ENCODE measurements at regions not wholly inside any gene's neighbourhood (a gene's known extent, or its start where the extent isn't known, plus 50 kb on each side); places are given as distances from the start of the nearest gene placed in this dataset.

DNA sequence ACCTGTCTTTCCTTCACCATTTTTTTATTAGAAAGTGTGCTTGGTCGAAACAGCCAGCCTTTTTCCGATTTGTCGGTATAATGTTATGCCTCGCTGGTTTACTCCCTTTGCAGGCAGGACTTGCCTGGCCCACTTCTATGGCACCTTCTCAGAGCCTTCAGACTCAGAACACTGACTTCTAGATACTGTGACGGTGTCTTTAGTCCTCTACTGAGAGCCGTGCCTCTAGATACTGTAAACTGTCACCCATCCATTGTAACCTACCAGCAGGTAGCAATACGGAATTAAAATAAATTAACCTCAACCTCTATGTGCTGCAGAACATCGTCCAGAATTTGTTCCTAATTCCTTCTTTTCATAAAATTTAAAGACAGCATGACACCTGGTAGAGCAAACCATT, 247.7 kb upstream of the TTC14 start:
- no peak for DNase-seq

DNA sequence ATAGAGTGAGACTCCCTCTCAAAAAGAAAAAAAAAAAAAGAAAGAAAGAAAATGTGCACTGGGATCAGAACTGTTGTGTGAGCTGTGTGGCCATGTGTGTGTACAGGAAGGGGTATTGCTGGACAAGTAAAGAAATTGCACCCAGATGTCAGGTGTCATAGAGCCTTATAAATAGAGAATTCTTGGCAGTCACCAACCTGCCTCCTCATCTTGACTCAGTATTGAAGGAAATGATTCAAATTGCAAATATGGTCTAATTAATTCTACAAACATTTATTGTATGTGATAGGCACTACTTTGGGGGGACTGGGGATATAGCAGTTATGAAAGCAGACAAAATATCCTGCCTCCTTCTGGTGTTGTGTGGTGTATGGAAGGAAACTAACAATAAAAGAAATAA, 243.8 kb upstream of the TTC14 start:
- no peak for DNase-seq

DNA sequence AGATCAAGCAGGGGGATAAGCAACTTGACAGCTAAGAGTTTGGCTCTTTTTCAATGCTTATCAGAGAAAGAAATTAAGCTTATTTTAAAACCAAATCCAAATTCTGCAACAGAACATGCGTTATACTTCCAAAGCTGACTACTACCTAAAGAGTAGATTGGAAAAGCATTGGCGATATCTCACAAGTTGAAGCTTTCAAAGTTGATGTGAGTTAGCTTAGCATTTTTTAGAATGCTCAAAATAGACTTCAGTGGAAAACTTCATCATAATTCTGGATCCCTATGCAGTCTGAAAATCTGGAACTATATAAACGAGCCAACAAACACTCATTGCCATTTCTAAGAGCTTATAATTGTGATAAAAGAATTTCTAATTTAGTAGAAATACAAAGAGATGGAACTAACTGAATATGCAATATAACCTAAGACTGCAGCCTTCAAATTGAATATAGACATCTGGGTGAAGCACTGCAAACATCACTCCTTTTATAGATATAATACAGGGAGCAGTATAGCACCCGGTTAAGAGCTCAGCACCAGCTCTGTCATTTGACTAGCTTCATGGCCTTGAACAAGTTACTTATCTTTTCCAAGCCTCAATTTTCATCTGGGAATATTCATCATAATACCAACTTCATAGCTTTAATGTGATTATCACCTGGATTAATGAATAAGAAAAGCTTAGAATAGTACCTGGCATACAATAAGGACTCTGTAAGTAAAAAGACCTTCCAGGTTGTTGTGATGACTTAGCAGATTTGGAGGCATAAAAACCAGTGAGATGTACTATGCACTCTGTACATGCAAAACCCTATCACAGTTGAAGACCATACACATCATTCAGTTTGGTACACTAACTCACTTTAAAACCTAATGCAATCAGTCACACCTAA, 242.7 kb upstream of the TTC14 start:
- DNase-seq, result no peak

DNA sequence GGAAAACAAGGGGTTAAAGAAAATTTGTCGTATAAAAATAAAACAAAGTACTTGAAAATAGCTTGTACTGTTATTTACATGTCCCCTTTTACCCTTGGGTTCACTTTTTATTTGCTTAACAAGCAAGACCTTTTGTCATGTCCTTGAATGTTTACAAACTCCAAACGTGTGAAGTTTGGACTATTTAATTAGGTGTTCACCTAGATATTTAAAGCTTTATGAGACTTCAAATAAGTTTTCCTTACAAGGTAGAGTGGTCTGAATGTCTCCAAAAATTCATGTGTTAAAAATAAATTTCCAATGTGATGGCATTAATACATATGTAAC, 242.0 kb upstream of the TTC14 start:
- DNase-seq, result no peak

DNA sequence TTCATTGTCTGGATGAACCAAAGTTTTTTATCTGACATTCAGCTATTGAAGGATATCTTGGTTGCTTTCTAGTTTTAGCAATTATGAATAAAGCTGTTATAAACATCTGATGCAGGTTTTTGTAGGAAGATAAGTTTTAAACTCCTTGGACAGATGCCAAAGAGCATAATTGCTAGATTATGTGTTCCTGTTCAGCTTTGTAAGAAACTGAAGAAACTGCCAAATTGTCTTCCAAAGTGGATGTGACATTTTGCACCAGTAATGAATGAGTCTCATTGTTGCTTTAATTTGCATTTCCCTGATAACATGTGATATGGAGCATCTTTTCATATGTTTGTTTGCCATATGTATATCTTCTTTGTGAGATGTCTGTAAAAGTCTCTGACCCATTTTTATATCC, 239.9 kb upstream of the TTC14 start:
- no peak for DNase-seq

DNA sequence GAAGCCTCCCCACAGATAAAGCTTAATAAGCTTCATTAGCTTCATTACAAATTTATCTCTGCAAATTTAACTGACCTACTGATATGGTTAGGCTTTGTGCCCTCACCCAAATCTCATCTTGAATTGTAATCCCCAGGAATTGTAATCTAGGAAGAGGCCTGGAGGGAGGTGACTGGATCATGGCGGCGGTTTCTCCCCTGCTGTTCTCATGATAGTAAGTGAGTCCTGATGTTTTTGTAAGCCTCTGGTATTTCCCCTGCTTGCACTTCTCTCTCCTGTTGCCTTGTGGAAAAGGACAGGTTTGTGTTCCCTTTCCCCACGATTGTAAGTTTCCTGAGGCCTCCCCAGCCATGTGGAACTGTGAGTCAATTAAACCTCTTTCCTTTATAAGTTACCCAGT, 226.1 kb upstream of the TTC14 start:
- DNase-seq, result no peak

DNA sequence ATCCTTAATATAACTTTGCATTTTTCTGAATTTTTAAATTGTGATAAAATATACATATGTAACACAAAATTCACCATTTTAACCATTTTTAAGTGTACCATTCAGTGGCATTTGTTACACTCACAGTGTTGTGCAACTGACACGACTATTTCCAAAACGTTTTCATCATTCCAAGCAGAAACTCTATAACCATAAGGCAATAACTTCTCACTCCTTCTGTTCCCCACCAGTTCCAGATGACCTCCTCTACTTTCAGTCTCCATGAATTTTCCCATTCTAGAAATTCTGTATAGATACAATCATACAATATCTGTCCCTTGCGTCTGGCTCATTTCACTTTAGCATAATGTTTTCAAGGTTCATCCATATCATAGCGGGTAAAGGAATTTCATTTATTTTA, 223.5 kb upstream of the TTC14 start:
- no peak for DNase-seq

DNA sequence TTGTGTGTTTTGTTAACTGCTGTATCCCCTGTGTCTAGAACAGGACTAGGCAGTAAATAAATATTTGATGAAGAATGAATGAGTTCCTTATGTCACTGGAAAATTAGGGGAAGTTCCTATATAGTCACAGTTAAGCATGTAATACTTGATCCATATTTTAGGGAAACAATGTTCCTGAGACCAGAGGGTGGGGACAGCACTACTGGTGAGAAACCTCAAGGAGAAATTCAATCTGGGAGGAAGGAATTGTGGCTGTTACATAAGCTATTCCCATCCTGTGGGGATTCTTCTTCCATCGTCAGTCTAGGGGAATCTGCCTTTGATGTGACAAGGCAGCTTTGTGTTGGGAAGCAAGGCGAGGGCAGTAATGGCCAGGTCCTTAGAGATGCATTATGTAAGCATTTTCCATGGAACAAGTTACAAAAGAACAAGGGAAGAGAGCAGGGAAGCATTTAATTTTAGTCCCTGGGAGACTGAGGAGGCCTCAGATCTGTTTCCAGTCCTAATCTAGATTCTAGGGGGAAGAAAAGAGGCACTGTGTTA, 219.3 kb upstream of the TTC14 start:
- DNase-seq, result no peak

DNA sequence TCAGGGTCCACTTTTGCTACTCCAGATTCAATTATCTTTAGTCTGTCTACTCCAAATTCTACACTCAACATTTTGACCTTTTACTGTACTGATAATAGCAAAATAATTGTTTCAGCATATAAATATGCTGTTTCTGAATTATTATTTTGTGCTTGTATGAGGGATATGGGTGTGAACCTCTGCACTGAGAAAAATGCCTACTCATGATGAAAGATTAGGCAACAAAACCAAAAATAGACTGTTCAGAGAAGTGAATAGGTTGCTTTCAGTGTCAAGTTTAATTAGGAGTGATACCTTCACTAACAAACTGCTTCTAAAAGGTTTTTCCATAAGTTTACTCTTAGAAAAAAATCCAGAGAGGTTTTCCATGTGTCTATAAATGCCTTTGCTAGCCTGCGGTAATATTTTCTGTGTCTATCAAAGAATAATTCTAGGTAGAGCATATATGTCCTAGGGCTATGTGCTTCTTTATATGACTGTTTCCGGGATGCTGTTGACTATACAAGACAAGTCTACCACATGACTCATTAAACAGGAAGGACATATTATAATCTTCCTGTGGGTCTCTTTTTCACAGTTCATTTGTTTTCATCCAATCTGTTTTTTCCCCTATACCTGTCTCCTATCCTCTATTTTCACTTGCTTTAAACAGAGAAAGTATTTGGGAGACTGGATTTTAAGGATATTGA, 218.5 kb upstream of the TTC14 start:
- DNase-seq, result no peak

DNA sequence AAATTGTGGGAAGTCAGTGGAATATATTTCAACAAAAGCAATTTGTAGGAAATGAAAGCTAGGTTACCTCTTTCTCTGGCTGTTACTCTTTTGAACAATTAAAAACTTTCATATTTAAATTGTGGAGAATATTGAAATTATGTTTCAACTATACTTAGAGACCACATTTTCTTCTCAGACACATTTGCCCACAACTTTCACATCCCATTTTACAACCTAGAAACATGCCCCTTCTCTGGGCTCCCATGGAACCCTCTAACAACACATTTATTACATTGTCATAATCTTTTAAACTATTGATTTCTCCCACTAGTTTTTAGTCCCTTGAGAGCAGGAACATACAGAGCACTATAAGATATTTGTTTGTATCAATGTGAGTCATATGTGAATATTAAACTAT, 211.7 kb upstream of the TTC14 start:
- DNase-seq, result no peak

DNA sequence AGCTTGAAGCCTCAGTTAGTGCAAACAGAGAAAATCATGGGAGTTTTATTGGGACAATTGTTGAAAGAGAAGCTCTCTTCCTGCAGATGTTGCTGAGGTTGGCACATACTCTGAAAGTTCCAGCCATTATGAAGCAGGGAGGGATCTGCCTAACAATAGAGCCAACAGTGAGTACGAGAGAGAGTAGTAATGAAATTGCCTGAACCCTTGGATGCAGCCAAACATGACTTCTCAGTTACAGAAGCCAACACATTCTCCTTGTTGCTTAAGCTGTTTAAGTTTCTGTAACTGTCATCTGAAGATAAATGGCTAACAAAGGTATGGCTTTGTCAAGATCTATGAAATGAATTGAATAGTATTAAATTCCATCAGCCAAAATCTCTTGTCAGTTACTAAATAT, 211.0 kb upstream of the TTC14 start:
- DNase-seq, result no peak

DNA sequence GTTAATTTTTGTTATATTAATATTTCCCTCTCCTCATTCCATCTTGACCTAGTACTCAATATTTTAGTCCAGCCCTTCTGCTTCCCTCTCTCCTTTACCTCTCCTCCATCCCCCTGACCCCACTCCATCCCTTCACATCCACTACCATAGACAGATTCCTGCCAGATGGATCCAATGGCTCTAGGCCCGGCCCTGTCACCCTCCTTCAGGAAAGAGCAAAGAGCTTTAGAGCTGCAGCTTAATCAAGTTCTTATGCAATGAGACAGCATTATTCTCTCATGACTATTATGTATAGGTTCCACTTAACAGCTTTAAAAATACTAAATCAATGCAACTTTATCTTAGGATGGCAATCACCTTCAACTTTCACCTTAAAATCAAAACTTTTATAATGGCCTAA, 200.7 kb upstream of the TTC14 start:
- no peak for DNase-seq

DNA sequence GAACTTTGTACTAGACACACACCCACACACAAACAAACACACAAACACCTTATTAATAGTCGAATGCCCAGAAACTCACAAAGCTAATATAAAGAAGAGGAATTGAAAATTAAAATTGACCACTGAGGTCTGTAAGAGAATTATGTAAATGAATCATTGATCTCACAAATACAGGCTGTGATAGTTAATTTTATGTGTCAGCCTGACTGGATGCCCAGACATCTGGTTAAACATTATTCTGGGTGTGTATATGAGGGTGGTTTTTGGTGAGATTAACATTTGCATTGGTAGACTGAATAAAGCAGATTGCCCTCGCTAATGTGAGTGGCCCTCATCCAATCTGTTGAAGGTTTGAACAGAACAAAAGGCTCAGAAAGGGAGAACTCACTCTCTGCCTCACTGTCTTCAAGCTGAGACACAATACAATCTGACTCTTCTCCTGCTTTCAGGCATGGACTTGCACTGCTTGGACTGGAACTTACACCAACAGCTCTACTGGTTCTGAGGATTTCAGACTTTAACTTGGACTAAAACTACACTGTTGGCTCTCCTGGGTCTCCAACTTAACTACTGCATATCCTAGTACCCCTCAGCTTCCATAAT, 199.4 kb upstream of the TTC14 start:
- no peak for DNase-seq

DNA sequence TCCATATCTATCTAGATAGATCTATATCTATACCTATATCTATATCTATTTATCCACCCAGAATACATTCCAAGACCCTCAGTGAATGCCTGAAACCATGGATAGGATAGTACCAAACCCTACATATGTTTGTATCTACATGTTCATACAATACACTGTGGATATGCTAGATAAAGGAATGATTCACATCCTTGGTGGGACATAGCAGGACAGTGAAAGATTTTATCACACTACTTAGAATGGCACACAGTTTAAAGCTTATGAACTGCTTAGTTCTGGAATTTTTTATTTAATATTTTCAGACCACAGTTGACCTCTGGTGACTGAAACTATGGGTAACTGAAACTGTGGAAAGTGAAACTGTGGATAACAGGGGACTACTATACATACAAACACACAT, 198.8 kb upstream of the TTC14 start:
- DNase-seq, result no peak

DNA sequence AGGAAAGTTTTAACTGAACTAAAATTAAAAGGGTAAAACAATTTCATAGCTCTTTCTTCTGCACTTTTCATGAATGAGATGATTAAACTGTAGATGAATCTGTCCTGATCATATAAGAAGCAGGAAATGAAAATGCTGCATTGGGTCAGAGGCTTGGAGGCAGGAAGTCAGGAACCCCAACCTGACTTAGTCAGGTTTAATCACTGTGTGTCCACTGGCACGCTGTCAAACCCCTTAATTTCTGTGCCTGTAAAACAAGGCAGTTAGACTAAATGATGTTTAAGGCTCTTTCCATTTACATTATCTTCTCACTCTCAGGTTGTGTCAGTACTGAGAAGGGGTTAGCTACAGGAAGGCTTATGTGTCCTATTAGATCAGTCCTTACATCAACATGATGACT, 193.3 kb upstream of the TTC14 start:
- DNase-seq, result no peak

DNA sequence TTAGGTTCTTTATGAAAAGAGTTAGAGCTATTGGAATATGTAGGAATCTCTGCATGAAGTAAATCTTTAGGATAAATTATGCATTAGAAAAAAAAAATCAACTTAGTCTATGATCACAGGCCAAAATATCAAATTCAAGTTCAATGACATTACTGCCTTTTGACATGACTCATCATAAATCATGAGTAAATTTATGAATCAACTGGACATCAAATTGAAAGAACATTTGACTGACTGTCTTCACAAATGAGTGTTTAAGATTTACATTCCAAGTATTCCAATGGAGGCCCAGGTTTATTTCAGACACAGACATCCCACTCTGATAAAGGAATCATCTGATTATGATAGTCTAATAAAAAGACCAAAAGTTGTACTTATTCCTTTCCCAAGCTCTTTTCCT, 192.8 kb upstream of the TTC14 start:
- no peak for DNase-seq

DNA sequence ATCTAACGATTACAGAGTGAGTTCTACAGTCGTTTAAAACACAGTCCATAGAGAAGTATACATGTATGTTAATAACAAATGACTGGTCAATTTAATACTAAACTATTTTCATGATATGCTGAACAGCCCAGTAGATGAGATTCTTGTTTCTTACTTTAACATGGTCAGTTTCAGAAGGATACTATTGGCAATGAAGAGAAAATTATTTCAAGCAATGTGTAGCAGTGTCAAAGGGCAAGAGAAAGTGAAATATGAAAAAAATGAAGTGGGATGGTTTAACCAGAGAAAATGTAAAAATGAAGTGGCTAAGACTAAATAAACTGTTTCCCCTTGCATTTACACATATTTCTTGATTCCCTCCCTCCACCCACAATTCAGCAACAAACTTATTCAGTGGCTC, 192.1 kb upstream of the TTC14 start:
- no peak for DNase-seq

DNA sequence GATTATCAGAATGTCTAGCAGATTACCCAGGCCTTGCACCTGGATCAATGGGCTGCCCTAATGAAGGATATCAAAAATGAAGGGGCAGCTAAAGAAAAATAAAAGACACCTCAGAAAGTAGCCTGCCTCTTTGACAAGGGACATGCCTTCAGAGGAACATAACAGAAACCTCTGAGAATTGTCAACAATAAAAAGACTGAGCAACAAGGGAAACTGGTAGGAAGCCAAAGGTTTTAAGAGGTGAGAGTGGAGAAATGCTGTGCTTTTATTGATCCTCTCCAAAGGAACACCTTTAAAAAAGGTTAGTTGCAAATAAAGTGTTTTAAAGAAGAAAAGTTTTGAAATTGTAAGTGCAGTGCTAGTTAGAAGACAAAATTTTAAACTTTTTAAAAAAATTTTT, 187.8 kb upstream of the TTC14 start:
- DNase-seq, result no peak

DNA sequence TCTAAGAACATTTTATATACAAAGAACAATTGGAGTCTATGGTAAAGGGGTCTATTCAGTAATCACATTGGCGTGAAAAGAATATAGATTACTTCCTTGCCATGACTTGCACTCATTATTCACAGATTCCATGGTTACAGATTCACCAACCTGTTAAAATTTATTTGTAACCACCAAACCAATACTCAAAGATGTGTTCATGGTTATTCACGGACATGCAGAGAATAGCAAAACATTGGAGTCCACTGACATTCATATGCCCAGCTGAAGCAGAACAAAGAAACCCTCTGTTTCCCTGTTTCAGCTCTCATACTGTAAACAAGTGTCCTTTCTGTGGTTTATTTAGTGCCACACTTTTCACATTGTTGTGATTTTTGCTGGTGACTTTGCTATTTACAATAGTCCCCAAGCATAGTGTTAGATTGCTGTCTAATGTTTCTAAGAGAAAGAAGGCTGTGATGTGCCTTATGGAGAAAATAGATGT, 185.8 kb upstream of the TTC14 start:
- no peak for DNase-seq

DNA sequence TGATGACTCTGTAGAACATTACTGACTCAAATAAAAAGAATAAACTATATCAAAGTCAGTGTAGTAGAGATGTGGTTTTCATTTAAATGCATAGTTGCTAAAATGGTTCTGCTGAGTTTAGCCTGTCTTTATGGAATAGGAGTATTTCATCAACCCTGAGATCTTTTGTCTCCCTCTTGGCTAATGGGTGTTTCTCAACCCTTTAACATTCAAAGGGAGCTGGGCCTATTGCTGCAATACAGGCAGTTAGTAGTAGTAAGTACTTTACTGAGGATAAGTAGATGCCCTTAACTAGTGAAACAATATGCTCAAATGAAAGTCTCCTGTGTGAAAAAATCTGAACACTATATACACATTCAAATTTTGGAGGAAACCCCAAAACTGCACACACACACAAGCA, 184.7 kb upstream of the TTC14 start:
- no peak for DNase-seq

DNA sequence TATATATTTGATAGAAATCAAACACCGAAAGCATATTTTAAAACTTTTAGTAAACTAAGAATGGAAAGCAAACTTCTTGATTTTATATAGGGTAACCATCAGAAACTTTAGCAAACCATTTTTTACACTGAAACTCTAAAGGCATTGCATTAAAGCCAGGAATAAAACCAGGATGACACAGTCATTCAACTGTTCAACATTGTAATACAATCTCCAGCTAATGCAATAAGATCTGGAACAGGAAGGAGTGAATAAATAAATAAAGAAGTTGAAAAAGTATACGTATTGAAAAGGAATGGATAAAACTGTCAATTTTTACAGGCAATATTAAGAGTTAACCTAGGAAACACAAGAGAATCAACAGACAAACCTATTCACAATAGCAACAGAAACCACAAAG, 181.9 kb upstream of the TTC14 start:
- DNase-seq, result no peak

DNA sequence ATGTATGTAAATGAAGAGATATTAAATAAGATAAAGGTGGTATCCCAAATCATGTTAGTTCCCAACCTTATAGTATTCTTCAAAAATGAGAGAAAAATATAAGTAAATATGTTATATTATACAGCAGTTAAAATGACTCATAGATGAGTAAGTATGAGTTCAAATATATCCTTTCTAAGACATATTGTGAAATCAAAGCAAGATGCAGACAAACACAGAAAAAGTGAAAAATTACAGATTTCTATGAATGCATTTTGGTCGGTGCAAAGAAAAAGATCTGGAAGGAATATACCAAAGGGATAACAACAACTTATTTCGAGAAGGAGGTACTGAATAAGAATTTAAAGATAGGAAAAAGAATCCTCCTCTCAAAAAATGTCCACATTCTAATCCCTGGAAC, 181.2 kb upstream of the TTC14 start:
- no peak for DNase-seq

DNA sequence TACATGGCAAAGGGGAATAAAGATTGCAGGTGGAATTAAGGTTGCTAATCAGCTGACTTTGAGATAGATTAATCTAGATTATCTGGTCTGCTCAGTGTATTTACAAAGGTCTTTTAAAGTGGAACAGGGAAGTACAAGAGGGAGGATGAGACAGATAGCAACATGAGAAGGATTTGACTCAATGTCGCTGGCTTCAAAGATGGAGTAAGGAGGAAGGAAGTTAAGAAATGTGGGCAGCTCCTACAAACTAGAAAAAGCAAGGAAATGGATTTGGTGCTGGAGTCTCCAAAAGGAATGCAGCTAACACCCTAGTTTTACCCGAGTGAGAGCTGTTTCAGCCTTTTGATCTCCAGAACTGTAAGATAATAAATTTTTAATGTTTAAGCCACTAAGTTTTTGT, 180.7 kb upstream of the TTC14 start:
- no peak for DNase-seq

DNA sequence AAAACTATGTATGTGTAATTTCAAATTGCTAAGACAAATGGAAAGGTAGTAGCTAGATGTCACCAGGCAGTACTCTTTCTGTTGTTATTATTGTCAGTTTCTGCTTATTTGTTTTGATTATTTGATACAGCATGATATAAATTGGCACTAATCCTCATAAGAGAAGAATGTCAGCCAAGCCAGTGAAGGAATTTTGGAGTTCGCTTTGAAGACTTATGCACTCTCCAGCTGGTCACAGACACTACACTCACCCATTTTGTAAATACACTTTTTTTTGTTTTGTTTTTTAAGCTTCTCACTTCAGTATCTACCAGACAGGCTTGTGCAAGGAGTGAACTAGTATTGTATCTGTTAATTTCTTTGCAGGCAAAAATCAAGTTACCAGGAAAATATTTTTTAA, 180.2 kb upstream of the TTC14 start:
- no peak for DNase-seq
